Subcutaneous abdominal adipose tissue (tissue), 5 donors: ENCODE measurements at regions not wholly inside any gene's neighbourhood (a gene's known extent, or its start where the extent isn't known, plus 50 kb on each side); places are given as distances from the start of the nearest gene placed in this dataset.

ENCODE experiments used
- H3K27ac ChIP-seq: one replicate; pipeline ENCODE4 v1.7.0; 2013; ENCODE audit warnings: low read depth, mild to moderate bottlenecking, inconsistent platforms, low read length, moderate library complexity
- H3K27me3 ChIP-seq, 5 donors: one replicate each; pipeline ENCODE4 v1.7.0; 2013; ENCODE audit warnings: low read length in 5 of 5, inconsistent platforms in 1 of 5; ENCODE audit not compliant: control insufficient read depth in 5 of 5, insufficient read depth in 4 of 5
- H3K36me3 ChIP-seq, 5 donors: one replicate each; pipeline ENCODE4 v1.7.0; 2013; ENCODE audit warnings: low read length in 5 of 5; ENCODE audit not compliant: control insufficient read depth in 5 of 5, insufficient read depth in 5 of 5
- H3K4me1 ChIP-seq, 5 donors: one replicate each; pipeline ENCODE4 v1.7.0; 2013; ENCODE audit warnings: low read length in 5 of 5, mild to moderate bottlenecking in 3 of 5, moderate library complexity in 1 of 5; ENCODE audit not compliant: control insufficient read depth in 5 of 5, insufficient read depth in 5 of 5
- H3K4me3 ChIP-seq, 5 donors: one replicate each; pipeline ENCODE4 v1.7.0; 2013; ENCODE audit warnings: low read length in 5 of 5, low read depth in 1 of 5
- H3K9ac ChIP-seq, 5 donors: one replicate each; pipeline ENCODE4 v1.7.0; 2013; ENCODE audit warnings: low read length in 5 of 5, mild to moderate bottlenecking in 4 of 5, moderate library complexity in 3 of 5
- H3K9me3 ChIP-seq, 5 donors: one replicate each; pipeline ENCODE4 v1.7.0; 2013; ENCODE audit warnings: low read length in 5 of 5; ENCODE audit not compliant: control insufficient read depth in 5 of 5
- donor health status: healthy.
- donor health status: healthy.
- donor health status: healthy.
- donor health status: healthy.
- donor health status: healthy.

DNA sequence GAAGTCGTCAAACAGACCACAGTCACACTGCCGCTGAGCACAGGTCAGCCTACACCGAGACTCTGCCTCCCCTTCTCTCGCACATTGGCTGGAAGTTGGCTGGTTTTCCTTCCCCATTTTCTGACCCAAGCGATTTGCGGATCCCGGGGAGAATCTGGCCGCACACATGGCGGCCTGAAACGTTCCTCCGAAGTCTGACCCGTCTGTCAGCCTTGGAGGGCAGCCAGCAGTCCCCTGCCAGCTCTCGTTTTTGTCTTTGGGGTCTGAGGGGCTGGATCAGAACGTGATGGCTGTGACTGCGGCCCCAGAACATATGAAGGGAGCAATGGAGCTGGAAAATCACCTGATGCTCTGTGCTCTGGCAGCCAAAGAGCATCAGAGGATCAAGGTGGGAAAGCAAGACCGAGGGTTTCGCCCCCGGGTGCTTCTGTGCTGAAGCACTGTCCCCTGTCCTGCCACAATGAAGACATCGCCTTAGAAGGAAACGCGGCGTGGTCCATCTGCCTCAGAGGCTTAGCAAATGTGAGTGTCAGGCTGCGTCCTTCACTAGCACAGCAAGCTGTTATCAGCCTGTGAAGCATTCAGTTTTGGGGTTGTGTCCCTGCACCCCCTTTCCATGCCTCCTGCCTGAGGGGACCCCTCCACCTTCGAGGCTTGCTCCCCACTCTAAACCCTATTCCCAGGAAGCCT lies 119.3 kb upstream of the SHH start:
- Histone ChIP-seq H3K27me3 (peaks cover 0 to 20% (median 6%) of the 10 kb centered on the region in 5 donors), H3K27ac (no peak overlapping the region), H3K9me3 (peaks cover 0 to 3% (median 0%) of the 10 kb centered on the region in 5 donors), H3K9ac (no peak overlapping the region), H3K36me3 (no peaks in the 10 kb centered on the region), H3K4me1 (no peaks in the 10 kb centered on the region), H3K4me3 (no peak overlapping the region)

GRCh38 chr7:155930527-155930926 lies 118.3 kb upstream of the SHH start:
- no peak overlapping the region for H3K27ac ChIP-seq
- H3K27me3 ChIP-seq: peaks cover 0 to 20% (median 6%) of the 10 kb centered on the region in 5 donors
- H3K4me3 ChIP-seq: no peak overlapping the region
- H3K9me3 ChIP-seq: peaks cover 0 to 3% (median 0%) of the 10 kb centered on the region in 5 donors
- no peak overlapping the region for H3K9ac ChIP-seq
- no peaks in the 10 kb centered on the region for H3K4me1 ChIP-seq
- no peaks in the 10 kb centered on the region for H3K36me3 ChIP-seq

DNA sequence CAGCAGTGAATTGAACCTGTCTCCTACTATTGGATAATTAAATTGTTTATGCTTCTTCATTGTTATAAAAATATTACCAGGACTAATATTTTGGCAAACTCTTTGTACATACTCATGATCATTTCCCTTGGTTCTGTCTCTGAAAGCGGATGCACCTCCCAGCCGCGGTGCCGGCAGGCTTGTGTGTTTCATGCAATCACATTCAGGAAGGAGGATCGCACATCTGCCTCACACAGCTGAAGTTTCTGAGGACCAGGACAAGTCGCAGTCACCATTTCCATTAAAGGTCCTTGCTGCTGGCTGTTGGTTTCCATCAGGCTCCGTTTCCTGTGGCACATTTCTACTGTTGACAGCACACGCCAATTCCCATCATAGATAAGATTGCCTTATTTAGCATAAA lies 117.8 kb upstream of the SHH start:
- Histone ChIP-seq H3K4me3 (no peak overlapping the region), H3K27me3 (peaks cover 0 to 18% (median 6%) of the 10 kb centered on the region in 5 donors), H3K9ac (no peak overlapping the region), H3K27ac (no peak overlapping the region), H3K9me3 (peaks cover 0 to 3% (median 0%) of the 10 kb centered on the region in 5 donors), H3K36me3 (no peaks in the 10 kb centered on the region), H3K4me1 (no peaks in the 10 kb centered on the region)

- no peaks in the 10 kb centered on the region for H3K36me3 ChIP-seq
- H3K9ac ChIP-seq: no peak overlapping the region
- H3K4me3 ChIP-seq: no peak overlapping the region
- peaks cover 0 to 3% (median 0%) of the 10 kb centered on the region in 5 donors for H3K9me3 ChIP-seq
- H3K27me3 ChIP-seq: peaks cover 0 to 18% (median 6%) of the 10 kb centered on the region in 5 donors
- no peak overlapping the region for H3K27ac ChIP-seq
- no peaks in the 10 kb centered on the region for H3K4me1 ChIP-seq
Observed at GRCh38 chr7:155928583-155928982, 116.3 kb upstream of the SHH start.

DNA sequence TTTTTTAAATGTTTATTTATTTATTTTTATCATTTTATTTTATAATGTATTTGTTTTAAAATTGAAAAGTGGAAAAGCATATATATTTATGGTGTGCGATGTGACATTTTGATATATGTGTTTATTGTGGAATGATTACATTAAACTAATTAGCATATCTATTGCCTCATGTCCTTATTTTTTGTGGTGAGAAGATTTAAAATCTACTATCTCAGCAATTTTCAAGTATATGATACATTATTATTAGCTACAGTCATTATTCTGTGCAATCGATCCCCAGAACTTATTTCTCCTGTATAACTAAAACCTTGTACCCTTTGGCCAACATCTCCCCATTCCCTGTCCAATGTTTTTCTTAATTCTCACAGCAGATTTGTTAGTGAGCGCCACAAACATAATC lies 115.6 kb upstream of the SHH start:
- Histone ChIP-seq H3K36me3 (no peaks in the 10 kb centered on the region), H3K27me3 (peaks cover 0 to 18% (median 6%) of the 10 kb centered on the region in 5 donors), H3K4me1 (no peaks in the 10 kb centered on the region), H3K4me3 (no peak overlapping the region), H3K9ac (no peak overlapping the region), H3K9me3 (peaks cover 0 to 3% (median 0%) of the 10 kb centered on the region in 5 donors), H3K27ac (no peak overlapping the region)

DNA sequence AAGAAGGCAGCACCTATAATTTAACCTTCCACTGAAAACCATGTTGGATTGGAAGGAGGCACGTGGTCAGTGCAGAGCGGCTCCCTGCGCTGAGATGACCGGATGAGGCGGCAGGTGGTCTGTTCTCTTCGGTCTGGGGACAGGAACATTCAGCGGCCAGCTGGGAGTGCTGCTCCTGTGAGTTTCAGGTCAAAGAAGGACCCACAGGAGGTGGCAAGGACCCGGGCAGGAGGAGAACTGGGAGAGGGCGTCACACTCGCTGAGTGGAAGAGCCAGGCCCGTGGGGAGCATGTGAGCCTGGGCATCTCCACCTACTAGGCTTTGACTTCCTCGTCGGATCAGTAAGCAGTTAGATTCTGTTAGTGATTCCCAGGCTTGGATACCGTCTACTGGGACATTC lies 113.4 kb upstream of the SHH start:
- Histone ChIP-seq H3K27me3 (peaks cover 0 to 16% (median 4%) of the 10 kb centered on the region in 5 donors), H3K9ac (no peak overlapping the region), H3K27ac (no peak overlapping the region)

GRCh38 chr7:155922067-155922816 lies 110.0 kb upstream of the SHH start:
- Histone ChIP-seq H3K27ac (no peak overlapping the region), H3K9me3 (peaks cover 0 to 3% (median 0%) of the 10 kb centered on the region in 5 donors)

More for the DNA sequence above, 113.4 kb upstream of the SHH start:
- H3K9me3 ChIP-seq: peaks cover 0 to 3% (median 0%) of the 10 kb centered on the region in 5 donors
- H3K4me1 ChIP-seq: no peaks in the 10 kb centered on the region
- H3K36me3 ChIP-seq: no peaks in the 10 kb centered on the region
- H3K4me3 ChIP-seq: no peak overlapping the region

DNA sequence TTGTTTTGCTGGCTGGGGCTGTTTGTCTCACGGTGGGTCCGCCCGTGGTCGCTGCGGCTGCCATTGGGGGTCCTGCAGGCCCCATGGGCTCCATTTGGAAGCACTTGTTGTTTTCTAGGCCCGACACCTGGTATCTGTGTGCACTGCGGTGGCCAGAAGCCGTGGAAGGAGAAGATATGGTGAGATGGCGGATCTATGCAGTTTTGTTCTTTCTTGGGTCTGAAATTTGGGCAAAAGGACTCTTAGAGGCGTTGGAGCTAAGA lies 109.5 kb upstream of the SHH start:
- H3K36me3 ChIP-seq: no peaks in the 10 kb centered on the region
- H3K4me1 ChIP-seq: peaks cover 0 to 10% (median 9%) of the 10 kb centered on the region in 5 donors
- no peak overlapping the region for H3K4me3 ChIP-seq
- H3K27me3 ChIP-seq: peaks cover 0 to 3% (median 0%) of the 10 kb centered on the region in 5 donors
- no peak overlapping the region for H3K27ac ChIP-seq
- no peaks in the 10 kb centered on the region for H3K9me3 ChIP-seq
- no peak overlapping the region for H3K9ac ChIP-seq

More at GRCh38 chr7:155922067-155922816, 110.0 kb upstream of the SHH start:
- Histone ChIP-seq H3K9ac (no peak overlapping the region), H3K4me3 (no peak overlapping the region), H3K4me1 (peaks cover 0 to 10% (median 9%) of the 10 kb centered on the region in 5 donors), H3K27me3 (peaks cover 0 to 6% (median 0%) of the 10 kb centered on the region in 5 donors), H3K36me3 (no peaks in the 10 kb centered on the region)

- no peaks in the 10 kb centered on the region for H3K9me3 ChIP-seq
- no peak overlapping the region for H3K9ac ChIP-seq
- H3K27me3 ChIP-seq: peaks cover 0 to 2% (median 0%) of the 10 kb centered on the region in 5 donors
- no peaks in the 10 kb centered on the region for H3K36me3 ChIP-seq
- peaks cover 0 to 10% (median 9%) of the 10 kb centered on the region in 5 donors for H3K4me1 ChIP-seq
- H3K4me3 ChIP-seq: no peak overlapping the region
- no peak overlapping the region for H3K27ac ChIP-seq
Observed at GRCh38 chr7:155921086-155921803, 109.0 kb upstream of the SHH start.

DNA sequence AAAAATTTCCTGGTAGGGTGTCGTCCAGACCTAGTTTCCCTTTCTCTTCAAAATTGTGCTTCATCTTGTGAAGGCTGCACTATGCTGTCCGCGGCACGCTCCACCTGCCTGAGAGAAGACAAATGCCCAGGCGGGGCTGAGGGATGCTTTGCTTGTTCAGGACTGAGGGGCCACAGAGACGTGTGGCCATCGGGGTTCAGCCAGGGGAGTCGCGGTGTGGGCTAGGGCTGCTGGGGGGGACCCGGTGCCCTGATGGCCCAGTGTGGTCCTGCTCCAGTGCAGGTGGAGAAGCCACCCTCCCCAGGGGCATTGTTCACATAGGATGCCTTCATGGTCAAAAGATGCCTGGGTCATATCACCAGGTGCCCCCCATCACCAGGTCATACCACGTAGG lies 107.8 kb upstream of the SHH start:
- no peak overlapping the region for H3K27ac ChIP-seq
- no peak overlapping the region for H3K9ac ChIP-seq
- H3K27me3 ChIP-seq: peaks cover 0 to 2% (median 0%) of the 10 kb centered on the region in 5 donors
- H3K9me3 ChIP-seq: no peaks in the 10 kb centered on the region
- H3K4me3 ChIP-seq: no peak overlapping the region
- peaks cover 0 to 10% (median 9%) of the 10 kb centered on the region in 5 donors for H3K4me1 ChIP-seq
- H3K36me3 ChIP-seq: no peaks in the 10 kb centered on the region
